Activated naive CD4-positive, alpha-beta T cell (primary cell): ENCODE measurements at regions not wholly inside any gene's neighbourhood (a gene's known extent, or its start where the extent isn't known, plus 50 kb on each side); places are given as distances from the start of the nearest gene placed in this dataset.

Experiments
- DNase-seq, 4 experiments: peaks; one replicate each; lab custom pipeline; 2025; lab: John Stamatoyannopoulos, UW

DNA sequence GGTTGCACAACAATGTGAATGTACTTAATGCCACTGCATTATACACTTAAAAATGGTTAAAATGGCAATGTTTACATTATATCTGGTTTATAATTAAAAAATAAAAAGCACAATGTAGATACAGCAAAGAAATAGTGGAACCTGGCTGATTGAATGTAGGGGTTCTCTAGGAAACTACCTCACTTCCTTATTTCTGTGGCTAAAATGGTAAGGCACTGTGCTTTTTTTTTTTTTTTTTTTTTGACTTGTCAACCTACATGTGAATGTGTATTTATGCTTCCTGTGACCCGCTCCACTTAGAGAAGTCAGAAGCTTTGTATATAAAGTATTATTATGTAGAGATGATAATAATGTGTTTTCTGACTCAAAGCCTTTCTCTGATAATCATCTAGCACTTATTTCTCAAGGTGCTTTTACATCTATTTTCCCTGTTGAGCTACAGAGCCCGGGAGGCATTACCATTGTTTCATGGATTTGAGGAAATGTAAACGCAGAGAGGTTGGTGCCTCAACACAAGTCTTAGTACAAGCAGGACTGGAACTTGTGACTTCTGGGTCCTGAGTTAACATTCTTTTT is 55.0 kb downstream of the SOX4 start:
- DNase-seq: no peak

- no peak for DNase-seq
These were observed 59.8 kb downstream of the SOX4 start for GRCh38 chr6:21653323-21653722.

DNA sequence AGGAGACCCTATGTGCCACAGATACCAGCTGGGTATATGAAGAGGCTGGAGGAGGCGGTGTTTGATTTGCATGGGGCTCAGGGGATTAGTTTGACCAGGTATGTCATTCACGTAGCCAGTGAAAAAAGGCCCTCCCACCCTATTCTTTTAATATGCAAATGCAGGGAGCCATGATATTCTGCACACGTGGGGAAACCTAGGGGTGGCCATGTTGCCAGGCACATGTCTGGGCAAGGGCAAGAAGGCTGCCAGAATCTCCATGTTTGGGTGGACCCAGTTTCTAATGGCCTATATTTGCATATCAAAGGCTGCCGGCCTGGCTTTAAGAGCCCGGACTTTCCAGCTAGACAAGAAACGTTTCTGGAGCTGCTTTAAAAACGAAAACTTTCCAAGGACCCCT is 60.4 kb downstream of the SOX4 start:
- DNase-seq: no peak

DNA sequence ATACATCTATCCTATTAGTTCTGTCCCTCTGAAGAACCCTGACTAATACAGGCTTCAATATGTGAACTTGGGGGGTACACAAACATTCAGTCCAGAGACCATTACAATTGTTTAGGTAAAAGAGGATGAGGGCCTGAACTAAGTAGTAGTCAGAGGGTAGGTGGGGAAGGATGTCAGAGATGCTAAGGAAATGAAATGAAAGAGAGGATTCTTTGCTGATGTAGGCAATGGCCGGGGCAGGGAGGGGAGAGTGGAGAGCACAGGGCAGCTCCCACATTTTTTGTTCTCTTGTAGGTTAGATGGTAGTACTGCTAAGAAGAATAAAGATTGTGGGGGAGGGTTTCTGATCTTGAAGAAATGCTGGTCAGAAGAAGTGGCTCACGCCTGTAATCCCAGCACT is 60.8 kb downstream of the SOX4 start:
- no peak for DNase-seq

- no peak for DNase-seq
These were observed 70.4 kb downstream of the SOX4 start for GRCh38 chr6:21663966-21664313.

DNA sequence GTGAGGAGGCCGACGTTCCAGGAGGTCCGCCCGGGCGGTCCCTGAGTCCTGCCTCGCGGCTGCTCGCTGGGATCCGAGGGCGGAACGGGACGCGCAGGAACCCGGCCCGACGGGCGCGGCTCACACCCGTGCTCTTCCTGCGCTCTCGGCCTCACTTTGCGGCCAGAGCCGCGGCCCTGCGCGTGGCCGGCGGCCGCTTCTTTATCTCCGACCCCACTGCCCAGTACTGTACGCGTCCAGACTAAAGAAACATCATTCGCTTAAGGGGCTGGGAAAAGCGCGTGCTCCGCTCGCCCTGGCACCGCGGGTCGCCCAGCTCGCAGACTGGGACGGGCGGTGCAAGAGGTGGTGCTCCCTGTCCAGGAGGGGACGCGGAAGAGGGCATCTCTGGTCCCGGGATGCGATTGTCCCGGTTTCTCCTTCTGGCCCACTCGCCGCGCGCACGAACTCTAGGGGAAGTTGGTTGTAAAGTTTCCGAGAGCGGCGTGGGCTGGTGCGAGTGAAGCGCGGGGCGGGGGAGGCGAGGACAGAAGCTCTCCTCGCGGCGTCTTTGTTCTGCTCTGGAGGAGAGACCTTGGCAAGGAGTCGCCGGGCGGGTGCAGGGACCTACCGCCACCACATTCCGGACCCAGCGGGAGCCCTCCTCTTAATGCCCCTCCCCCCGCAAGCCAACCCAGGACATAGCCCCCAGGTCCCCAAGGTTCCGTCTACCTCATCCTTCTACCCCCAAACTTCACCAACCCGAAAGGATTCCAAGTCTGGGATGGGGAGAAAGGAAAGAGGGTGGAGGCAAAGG is 71.0 kb downstream of the SOX4 start:
- no peak for DNase-seq

DNA sequence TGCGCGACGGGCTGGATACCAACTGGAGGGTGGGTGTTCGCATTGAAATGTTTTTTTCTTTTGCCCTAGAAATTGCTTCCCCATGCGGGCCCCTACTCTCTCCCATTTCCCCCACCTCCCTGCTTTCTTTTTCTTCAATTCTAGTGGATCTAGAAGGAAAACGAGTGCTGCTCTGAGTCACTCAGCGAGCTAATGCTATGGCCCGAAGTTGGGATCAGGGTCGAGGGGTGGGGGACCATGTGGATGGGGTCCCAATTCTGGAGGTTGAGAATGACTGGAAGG is 71.5 kb downstream of the SOX4 start:
- no peak for DNase-seq

- DNase-seq: no peak
These were observed 72.0 kb downstream of the SOX4 start for GRCh38 chr6:21665392-21666200.

GRCh38 chr6:21666201-21666691 is 72.7 kb downstream of the SOX4 start:
- no peak for DNase-seq

DNA sequence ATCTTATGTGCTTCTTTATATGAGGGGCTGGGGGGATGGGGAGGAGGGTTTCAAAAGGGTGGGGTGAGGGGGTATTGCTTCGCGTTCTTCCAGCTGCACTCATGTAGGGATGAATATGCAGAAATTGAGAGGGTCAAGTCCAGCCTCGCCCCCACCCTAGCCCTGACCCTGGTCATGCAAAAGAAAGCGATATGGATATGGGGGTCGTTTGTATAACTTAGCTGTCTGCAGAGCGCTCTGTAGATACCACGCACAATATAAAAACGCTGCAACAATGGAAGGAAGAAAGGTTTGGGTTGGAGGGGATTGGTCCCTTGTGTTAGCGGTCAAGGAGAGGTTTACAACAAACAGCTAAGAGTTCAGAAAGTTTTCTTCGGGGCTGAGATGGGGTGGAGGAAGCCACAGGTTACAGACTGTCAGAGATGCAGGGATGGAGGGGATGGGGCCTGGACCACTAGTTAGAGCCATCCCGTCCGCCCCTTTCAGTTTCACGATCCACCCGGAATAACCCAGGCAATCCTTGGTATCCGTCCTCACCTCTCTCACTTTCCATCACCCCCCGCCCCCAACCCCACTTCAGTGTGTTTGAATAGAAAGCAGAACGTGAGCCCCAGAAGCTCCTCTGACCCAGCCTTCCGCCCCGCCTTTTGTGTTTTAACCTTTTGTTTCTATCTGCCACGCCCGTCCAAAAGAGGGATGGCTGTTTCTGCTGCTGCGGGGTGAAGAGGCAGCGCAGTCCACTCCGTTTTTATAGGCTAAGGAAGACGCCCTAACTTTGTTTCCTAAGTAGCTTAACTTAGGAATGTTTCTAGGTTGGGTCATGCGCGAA is 73.5 kb downstream of the SOX4 start:
- no peak for DNase-seq

DNA sequence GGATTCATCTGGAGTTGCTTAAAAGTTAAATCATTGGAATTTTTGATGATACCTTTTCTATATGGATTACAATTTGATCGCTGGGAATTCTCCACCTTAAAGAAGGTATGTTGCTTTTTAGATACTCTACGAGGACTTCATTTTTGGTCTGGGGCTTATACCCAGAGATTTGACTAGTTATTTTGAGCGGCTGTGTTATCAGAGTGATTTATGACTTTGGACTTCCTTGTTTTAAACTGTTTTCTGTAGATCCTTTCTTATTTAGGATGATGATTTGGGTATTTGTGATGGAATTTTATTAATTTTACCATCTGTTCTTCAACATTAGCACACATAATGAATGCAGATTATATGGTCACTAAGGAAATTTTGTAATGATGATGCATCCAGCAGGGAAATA is 75.2 kb downstream of the SOX4 start:
- no peak for DNase-seq

DNA sequence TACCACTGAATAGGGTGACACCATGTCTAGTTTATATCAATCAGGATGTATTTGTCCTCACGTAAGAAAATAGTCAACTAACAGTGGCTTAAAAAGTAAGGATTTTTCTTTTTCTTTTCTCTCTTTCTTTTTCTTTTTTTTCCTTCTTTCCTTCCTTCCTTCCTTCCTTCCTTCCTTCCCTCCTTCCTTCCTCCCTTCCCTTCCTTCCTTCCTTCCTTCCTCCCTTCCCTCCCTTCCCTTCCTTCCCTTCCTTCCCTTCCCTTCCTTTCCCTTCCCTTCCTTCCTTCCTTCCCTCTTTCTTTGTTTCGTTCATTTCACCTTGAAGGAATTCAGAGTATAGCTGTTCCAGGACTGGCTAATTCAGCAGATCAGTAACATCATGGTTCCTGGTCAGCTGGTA is 83.2 kb downstream of the SOX4 start:
- DNase-seq: no peak

DNA sequence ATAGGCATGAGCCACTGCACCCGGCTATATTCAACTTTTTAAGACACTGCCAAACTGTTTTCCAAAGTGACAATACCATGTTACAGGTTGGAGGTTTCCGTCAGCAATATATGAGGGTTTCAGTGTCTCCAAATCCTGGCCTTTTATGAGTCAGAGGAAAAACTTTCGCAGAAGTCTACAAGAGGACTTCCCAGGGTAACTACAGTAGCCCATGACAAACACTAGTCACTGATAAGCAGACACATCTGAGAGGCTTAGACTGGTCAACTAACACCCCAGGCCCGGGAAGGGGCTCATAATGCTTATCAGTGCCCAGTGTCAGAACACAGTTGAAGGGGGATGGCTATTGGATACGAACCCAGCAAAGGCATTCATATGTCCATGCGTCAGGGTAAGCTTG is 85.4 kb downstream of the SOX4 start:
- no peak for DNase-seq

DNA sequence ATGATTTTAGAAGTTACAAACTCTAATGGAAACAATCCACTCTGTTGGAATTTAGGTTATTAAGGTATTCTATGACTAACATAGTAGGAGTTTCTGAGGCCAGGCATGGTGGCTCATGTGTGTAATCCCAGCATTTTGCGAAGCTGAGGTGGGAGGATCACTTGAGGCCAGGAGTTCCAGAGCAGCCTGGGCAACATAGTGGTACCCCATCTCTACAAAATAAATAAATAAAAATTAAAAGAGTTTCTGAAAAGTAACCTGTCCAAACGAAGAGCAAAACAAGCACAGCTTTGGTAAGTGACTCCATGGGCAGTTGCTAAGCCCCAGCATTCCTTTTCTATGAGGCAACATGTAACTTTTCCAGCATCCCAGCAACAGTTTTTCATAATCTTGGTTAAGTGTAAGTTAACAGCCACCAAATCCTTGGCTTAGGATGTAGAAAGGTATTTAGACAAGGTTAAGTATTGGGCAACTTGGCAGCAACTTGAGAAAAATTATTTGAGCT is 86.3 kb downstream of the SOX4 start:
- no peak for DNase-seq

- DNase-seq: no peak
These were observed 87.1 kb downstream of the SOX4 start for GRCh38 chr6:21680611-21681010.

DNA sequence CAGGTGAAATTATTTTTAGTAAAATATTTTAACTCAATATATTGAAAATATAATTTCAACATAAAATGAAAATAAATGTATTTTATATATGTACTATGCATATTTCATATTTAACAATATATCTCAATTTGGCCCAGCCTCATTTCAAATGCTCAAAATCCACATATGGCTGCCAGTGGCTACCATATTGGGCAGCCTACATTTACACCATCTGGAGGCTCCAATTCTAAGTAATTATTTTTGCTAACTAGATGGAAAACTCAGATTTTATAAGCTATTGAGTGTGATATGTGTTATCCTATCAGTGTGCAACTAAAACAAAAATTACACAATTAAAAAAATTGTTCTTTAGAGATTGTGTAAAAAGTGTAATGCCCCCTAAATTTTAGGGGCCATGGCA is 96.9 kb downstream of the SOX4 start:
- DNase-seq: no peak

- DNase-seq: no peak
These were observed 98.3 kb downstream of the SOX4 start for GRCh38 chr6:21691685-21692346.

- no peak for DNase-seq
These were observed 99.2 kb downstream of the SOX4 start for GRCh38 chr6:21692721-21693120.

DNA sequence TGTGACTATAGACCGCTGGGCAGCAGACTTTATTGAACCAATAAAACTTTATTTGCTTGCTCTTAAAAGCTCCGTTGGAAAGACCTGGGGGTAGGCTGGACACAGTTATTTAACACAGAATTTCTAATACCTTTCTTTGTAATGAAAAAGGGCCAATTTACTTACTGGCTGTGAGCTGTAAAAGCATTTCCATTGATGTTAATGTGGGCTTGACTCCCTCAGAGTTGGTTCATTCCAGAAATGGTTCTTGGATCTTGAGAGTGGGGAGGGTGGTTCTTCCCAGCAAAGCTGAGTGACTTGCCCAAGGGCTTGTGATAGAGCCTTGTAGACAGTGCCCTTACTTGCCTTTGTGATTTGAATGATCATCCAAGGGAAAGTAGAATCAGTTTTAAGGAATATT is 100.6 kb downstream of the SOX4 start:
- no peak for DNase-seq

DNA sequence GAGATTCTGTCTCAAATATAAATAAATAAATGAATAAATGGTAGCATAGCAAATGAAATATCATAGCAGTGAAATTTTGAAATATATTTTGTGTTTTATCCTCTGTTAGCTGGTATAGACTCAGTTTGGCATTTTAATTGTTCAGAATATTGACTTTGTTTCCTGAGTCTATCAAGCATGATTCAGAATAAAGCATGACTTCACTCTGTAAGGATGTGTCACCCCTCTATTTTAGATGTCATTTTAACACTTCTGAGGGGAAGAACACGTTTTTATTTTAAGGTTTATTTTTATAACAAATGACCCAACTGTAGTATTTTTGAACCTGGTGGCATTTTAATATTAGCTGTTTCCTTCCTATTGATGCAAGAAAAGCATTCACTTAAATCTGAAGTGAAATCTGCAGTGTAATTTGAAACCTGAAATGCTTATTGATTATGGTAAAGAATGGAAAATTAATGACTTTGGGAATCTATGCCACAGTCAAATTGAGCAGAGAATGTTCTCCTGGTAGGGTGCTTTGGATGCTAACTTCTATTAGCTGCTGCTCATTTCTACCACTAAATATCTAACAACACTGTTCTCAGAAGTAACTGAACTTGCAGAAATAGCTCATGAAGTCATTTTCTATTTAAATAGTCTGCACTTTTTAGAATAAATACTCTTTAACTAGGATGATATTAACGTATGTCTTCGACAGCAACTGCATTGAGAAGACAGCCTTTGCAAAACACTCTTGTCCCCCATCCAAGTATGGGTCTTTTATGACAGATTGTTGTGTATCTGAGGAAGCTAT is 114.2 kb downstream of the SOX4 start:
- no peak for DNase-seq

DNA sequence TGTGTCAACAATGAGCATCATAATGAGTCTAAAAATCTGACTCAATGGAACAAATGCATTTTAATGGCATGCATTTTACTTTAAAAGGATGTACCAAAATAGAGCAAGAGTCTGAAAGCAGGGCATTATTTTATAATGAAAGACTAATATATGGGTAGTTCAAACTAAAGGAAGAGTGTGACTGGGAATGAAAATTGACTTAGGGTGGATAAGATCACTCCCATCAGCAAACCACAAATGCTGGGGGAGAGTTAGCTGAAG is 114.7 kb downstream of the SOX4 start:
- DNase-seq: no peak
